ENCODE measurements at regions not wholly inside any gene's neighbourhood (a gene's known extent, or its start where the extent isn't known, plus 50 kb on each side); places are given as distances from the start of the nearest gene placed in this dataset.

GRCh38 chr3:101163554-101163953, 156.8 kb downstream of the IMPG2 start:
- H3K27me3 ChIP-seq (ENCODE audit: control insufficient read depth in 2 of 2, insufficient read depth in 2 of 2, low read length in 2 of 2), result no peaks in the 10 kb centered on the region
- H3K9me3 ChIP-seq (replicated peaks; ENCODE audit: control insufficient read depth, insufficient read depth, low read length), result no peaks in the 10 kb centered on the region
- H3K4me1 ChIP-seq (ENCODE audit: control insufficient read depth, extremely low read depth, insufficient read depth, low read length), result no peaks in the 10 kb centered on the region
- BruUV-seq (replicated peaks), result no TSS peak
- POLR2A ChIA-PET, result no interaction called here
- H3K79me2 ChIP-seq (ENCODE audit: control insufficient read depth, insufficient read depth, low read length), result no peaks in the 10 kb centered on the region
- CTCF ChIA-PET, result no interaction called here
- H3K9ac ChIP-seq (replicated peaks; ENCODE audit: extremely low read depth, insufficient read depth, low read length), result no peak overlapping the region
- no peaks in the 10 kb centered on the region for H4K20me1 ChIP-seq (replicated peaks; ENCODE audit: control insufficient read depth, extremely low read depth, insufficient read depth, low read length)
- H2AFZ ChIP-seq (ENCODE audit: low read depth, low read length), result no peak overlapping the region
- H3K4me2 ChIP-seq (ENCODE audit: insufficient read depth, low read length), result no peak overlapping the region
- dilution Hi-C loops (cut with MboI; ENCODE audit: extremely low pct_ligation_motif_present, low sequenced_read_pairs) (no loop called here), intact Hi-C loops (cut with micrococcal nuclease) (no loop called here)
- no peak for FAIRE-seq
- H3K27ac ChIP-seq (ENCODE audit: insufficient read depth, low read depth, low read length), result no peak overlapping the region
- no peak for DNase-seq (ENCODE audit: low read depth, low spot score)
- no peak overlapping the region for H3K4me3 ChIP-seq (replicated peaks in 1 of 3; ENCODE audit: insufficient read depth in 1 of 3, low read depth in 1 of 3, low read length in 3 of 3)
- TF ChIP-seq GATA2 (IDR thresholded peaks at IDR 0.05; ENCODE audit: insufficient read depth, insufficient read length, low read depth, low read length) (no peak), FOS (IDR thresholded peaks at IDR 0.05; ENCODE audit: borderline replicate concordance, insufficient read depth, low read length) (no peak), POLR2A (IDR thresholded peaks at IDR 0.05; ENCODE audit: low read depth, low read length) (no peak), JUN (IDR thresholded peaks at IDR 0.05; ENCODE audit: borderline replicate concordance, insufficient read depth, insufficient read length, low read depth) (no peak), CTCF (IDR thresholded peaks at IDR 0.05; ENCODE audit: extremely low read depth in 1 of 2, insufficient read depth in 1 of 2, low read depth in 1 of 2, low read length in 2 of 2) (no peak), POLR2AphosphoS5 (IDR thresholded peaks at IDR 0.05; ENCODE audit: insufficient read depth, low read depth, low read length) (no peak), MYC (IDR thresholded peaks at IDR 0.05; ENCODE audit: low read depth, low read length) (no peak), EZH2 (IDR thresholded peaks at IDR 0.05; ENCODE audit: borderline replicate concordance, low read depth, low read length, severe bottlenecking) (no peak), MAX (IDR thresholded peaks at IDR 0.05; ENCODE audit: insufficient read depth, insufficient read length) (no peak)
- H3K9me1 ChIP-seq (replicated peaks; ENCODE audit: control insufficient read depth, extremely low read depth, insufficient read depth, low read length), result no peaks in the 10 kb centered on the region
- H3K36me3 ChIP-seq (ENCODE audit: control insufficient read depth in 2 of 2, extremely low read depth in 1 of 2, insufficient read depth in 2 of 2, low read length in 2 of 2), result no peaks in the 10 kb centered on the region
